ENCODE measurements at regions not wholly inside any gene's neighbourhood (a gene's known extent, or its start where the extent isn't known, plus 50 kb on each side); places are given as distances from the start of the nearest gene placed in this dataset.

DNA sequence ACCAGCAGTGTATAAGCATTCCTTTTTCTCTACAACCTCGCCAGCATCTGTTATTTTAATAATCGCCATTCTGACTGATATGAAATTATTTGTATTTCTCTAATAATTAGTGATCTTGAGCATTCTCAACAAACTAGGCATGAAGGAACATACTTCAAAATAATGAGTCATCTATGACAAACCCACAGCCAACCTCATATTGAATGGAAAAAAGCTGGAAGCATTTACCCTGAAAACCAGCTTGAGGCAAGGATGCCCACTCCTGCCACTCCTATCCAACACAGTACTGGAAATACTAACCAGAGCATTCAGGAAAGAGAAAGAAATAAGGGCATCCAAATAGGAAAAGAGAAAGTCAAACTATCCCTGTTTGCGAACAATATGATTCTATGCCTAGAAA, 390.6 kb upstream of the ID4 start:
- Histone ChIP-seq H3K27me3 (ENCODE audit: control insufficient read depth, insufficient read depth, low read length) (no peaks in the 10 kb centered on the region), H3K79me2 (no peaks in the 10 kb centered on the region), H3K9ac (no peak overlapping the region), H3K4me1 (no peaks in the 10 kb centered on the region), H3K9me3 (ENCODE audit: control insufficient read depth, low read length) (no peaks in the 10 kb centered on the region), H2AFZ (no peak overlapping the region), H3K36me3 (ENCODE audit: control insufficient read depth, insufficient read depth, low read length) (no peaks in the 10 kb centered on the region), H3K27ac (no peak overlapping the region), H3K4me2 (ENCODE audit: low read length) (no peak overlapping the region), H3K4me3 (ENCODE audit: low read depth, low read length) (no peak overlapping the region)
- TF ChIP-seq, protein P1, sequence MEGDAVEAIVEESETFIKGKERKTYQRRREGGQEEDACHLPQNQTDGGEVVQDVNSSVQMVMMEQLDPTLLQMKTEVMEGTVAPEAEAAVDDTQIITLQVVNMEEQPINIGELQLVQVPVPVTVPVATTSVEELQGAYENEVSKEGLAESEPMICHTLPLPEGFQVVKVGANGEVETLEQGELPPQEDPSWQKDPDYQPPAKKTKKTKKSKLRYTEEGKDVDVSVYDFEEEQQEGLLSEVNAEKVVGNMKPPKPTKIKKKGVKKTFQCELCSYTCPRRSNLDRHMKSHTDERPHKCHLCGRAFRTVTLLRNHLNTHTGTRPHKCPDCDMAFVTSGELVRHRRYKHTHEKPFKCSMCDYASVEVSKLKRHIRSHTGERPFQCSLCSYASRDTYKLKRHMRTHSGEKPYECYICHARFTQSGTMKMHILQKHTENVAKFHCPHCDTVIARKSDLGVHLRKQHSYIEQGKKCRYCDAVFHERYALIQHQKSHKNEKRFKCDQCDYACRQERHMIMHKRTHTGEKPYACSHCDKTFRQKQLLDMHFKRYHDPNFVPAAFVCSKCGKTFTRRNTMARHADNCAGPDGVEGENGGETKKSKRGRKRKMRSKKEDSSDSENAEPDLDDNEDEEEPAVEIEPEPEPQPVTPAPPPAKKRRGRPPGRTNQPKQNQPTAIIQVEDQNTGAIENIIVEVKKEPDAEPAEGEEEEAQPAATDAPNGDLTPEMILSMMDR (IDR thresholded peaks at IDR 0.05), result no peak

DNA sequence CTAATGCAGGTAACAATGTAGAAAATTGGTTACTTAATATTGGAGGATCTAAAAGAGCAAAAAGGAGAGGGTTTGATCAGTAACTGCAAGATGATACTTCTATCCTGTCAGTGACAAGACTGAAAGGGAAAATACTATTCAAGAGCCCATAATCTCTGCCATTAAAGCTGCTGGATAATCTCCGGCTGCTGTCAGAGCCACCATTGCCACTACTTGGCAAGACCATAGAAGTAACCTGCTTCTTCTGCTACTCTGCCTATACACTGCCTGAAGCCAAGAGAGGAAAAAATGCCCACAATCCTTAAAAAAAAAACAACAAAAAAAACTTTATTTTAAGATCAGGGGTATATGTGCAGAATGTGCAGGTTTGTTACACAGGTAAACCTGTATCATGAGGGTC, 386.5 kb upstream of the ID4 start:
- Histone ChIP-seq H3K4me1 (no peaks in the 10 kb centered on the region), H3K4me3 (ENCODE audit: low read depth, low read length) (no peak overlapping the region), H3K4me2 (ENCODE audit: low read length) (no peak overlapping the region), H3K9ac (no peak overlapping the region), H3K27me3 (ENCODE audit: control insufficient read depth, insufficient read depth, low read length) (no peaks in the 10 kb centered on the region), H3K79me2 (no peaks in the 10 kb centered on the region), H3K27ac (no peak overlapping the region), H2AFZ (no peak overlapping the region), H3K36me3 (ENCODE audit: control insufficient read depth, insufficient read depth, low read length) (no peaks in the 10 kb centered on the region), H3K9me3 (ENCODE audit: control insufficient read depth, low read length) (no peaks in the 10 kb centered on the region)
- TF ChIP-seq, protein P1 (IDR thresholded peaks at IDR 0.05), result no peak

DNA sequence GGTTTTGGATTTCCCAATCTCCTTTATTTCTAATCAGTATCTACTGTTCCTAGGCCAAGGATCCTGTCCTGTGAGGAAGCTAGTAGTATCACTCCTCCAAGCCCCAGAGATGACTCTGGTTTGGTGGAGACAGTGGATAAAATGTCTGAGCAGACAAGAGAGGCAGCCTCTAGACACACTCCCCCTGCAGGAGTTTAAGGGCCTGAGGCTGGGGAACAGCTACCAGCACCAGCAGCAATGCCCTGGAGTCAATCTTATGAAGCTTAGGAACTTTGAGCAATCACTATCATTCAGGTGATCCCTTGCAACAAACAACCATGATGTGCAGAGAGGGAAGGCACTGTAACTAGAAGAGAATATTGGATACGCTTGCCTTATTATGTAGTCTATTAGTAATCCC, 384.7 kb upstream of the ID4 start:
- Histone ChIP-seq H2AFZ (no peak overlapping the region), H3K4me1 (no peaks in the 10 kb centered on the region), H3K27ac (no peak overlapping the region), H3K79me2 (no peaks in the 10 kb centered on the region), H3K4me3 (ENCODE audit: low read depth, low read length) (no peak overlapping the region), H3K4me2 (ENCODE audit: low read length) (no peak overlapping the region), H3K9ac (no peak overlapping the region), H3K9me3 (ENCODE audit: control insufficient read depth, low read length) (no peaks in the 10 kb centered on the region), H3K27me3 (ENCODE audit: control insufficient read depth, insufficient read depth, low read length) (no peaks in the 10 kb centered on the region), H3K36me3 (ENCODE audit: control insufficient read depth, insufficient read depth, low read length) (no peaks in the 10 kb centered on the region)
- TF ChIP-seq, protein P1 (IDR thresholded peaks at IDR 0.05), result no peak

DNA sequence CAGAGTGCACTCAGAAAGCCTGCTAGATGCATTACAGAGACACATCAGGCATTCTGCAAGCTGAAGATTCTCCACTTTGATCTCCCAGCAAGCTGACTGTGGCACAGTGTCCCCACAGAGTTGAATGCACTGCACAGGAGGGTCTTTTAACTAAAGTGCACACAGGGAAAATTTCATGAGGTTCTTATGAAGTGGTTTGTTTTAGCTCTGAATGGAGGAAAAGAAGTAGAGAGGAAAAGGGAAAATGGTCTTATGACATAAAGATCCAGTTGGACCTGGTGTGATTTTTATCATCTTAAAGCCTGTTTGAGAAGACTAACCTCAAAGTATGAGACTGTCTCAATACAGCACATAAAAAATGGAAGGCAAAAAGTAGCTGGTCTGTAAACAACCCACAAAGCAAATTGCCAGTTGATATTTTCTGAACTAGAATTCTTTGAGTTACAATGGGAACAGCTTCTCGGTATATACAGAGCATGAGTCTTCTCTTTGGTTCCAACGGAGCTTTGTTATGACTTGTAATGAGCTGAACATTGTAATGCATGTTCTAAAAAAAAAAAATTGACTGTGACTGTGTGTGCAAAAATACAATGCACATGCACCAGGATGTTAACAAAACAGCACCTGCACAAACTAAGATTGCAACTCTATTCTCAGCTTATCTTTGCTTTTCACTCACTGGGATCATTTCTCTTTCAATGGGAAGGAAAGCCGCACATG, 383.0 kb upstream of the ID4 start:
- Histone ChIP-seq H3K4me1 (no peaks in the 10 kb centered on the region), H2AFZ (no peak overlapping the region), H3K27ac (no peak overlapping the region), H3K4me2 (ENCODE audit: low read length) (no peak overlapping the region), H3K27me3 (ENCODE audit: control insufficient read depth, insufficient read depth, low read length) (no peaks in the 10 kb centered on the region), H3K79me2 (no peaks in the 10 kb centered on the region), H3K4me3 (ENCODE audit: low read depth, low read length) (no peak overlapping the region), H3K9ac (no peak overlapping the region), H3K36me3 (ENCODE audit: control insufficient read depth, insufficient read depth, low read length) (no peaks in the 10 kb centered on the region), H3K9me3 (ENCODE audit: control insufficient read depth, low read length) (no peaks in the 10 kb centered on the region)
- TF ChIP-seq, protein P1 (IDR thresholded peaks at IDR 0.05), result no peak

Measured in parathyroid adenoma (tissue), 2 donors.